ENCODE measurements at regions not wholly inside any gene's neighbourhood (a gene's known extent, or its start where the extent isn't known, plus 50 kb on each side); places are given as distances from the start of the nearest gene placed in this dataset.

DNA sequence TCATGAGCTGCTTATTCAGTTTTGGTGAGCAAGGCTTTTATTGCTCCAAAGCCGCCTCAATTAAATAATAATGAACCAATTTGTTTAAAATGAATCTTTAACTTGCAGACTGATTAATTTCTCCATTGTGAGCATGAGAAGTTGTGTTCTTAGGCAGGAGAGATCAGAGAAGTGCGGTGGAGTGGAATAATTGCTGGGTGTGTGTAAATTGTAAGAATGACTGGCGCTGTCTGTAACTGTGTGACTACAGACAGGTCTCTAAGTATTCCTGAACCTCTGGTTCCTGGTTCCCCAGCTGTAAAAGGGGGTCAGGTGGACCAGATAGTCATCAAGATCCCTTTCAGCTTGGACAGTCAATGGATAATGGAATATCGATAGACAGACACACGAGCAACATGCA, 98.0 kb upstream of the EFEMP1 start:
- no peaks in the 10 kb centered on the region for H3K79me2 ChIP-seq (ENCODE audit: insufficient read depth, low read length)
- no peaks in the 10 kb centered on the region for H4K20me1 ChIP-seq (ENCODE audit: low read depth, low read length)
- no peaks in the 10 kb centered on the region for H3K36me3 ChIP-seq (ENCODE audit: low read length)
- H3K9ac ChIP-seq (ENCODE audit: low read length): no peak overlapping the region
- TF ChIP-seq, protein P1, sequence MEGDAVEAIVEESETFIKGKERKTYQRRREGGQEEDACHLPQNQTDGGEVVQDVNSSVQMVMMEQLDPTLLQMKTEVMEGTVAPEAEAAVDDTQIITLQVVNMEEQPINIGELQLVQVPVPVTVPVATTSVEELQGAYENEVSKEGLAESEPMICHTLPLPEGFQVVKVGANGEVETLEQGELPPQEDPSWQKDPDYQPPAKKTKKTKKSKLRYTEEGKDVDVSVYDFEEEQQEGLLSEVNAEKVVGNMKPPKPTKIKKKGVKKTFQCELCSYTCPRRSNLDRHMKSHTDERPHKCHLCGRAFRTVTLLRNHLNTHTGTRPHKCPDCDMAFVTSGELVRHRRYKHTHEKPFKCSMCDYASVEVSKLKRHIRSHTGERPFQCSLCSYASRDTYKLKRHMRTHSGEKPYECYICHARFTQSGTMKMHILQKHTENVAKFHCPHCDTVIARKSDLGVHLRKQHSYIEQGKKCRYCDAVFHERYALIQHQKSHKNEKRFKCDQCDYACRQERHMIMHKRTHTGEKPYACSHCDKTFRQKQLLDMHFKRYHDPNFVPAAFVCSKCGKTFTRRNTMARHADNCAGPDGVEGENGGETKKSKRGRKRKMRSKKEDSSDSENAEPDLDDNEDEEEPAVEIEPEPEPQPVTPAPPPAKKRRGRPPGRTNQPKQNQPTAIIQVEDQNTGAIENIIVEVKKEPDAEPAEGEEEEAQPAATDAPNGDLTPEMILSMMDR (IDR thresholded peaks at IDR 0.05; ENCODE audit: insufficient read depth, low read length, poor library complexity, severe bottlenecking): no peak
- H3F3A ChIP-seq (ENCODE audit: insufficient read depth): no peaks in the 10 kb centered on the region
- H2AFZ ChIP-seq (ENCODE audit: low read depth, low read length, severe bottlenecking): no peak overlapping the region
- H3K4me2 ChIP-seq (ENCODE audit: low read depth, low read length, poor library complexity, severe bottlenecking): no peak overlapping the region
- H3K27ac ChIP-seq (ENCODE audit: low read depth, low read length): no peak overlapping the region
- H3K9me3 ChIP-seq (ENCODE audit: insufficient read depth, low read length): no peaks in the 10 kb centered on the region
- H3K4me3 ChIP-seq (ENCODE audit: insufficient read depth, low read length, poor library complexity, severe bottlenecking): no peak overlapping the region
- no peaks in the 10 kb centered on the region for H3K27me3 ChIP-seq (ENCODE audit: low read length)
- H3K9me2 ChIP-seq (replicated peaks; ENCODE audit: insufficient read depth, low read length): no peaks in the 10 kb centered on the region

DNA sequence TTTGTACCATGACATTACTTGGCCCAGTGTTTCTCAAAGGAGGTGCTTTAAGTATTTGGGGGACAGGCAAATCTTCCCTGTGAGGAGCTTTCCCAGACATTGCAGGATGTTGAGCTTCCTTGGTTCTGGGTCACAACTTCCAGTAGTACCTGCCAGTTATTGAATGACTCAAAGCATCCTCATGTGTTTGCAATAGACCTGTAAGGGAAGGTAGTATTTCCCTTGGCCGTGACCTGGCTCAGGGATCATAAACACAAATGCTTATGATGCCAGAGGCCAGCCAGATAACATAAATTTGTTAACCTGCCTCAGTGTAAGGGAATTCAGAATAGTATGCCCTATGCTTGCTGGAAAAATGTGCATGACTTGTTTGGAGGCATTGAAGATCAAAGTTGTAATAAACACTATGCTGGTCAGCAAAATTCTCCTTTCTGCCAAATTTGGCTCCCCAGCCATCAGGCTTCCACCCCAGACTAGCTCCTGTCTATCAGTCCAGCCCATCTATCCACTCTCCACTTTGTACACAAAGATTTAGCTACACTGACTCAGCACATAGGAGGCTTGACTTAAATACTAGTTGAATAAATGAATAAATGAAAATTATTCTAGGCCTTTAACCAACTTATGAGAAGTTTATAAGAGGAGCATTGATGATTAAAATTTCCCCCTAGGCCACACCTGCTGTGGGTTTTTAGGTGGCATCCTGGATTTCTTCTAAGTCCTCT, 102.0 kb upstream of the EFEMP1 start:
- Histone ChIP-seq H3K27ac (ENCODE audit: low read depth, low read length) (no peak overlapping the region), H3K4me3 (ENCODE audit: insufficient read depth, low read length, poor library complexity, severe bottlenecking) (no peak overlapping the region), H3K36me3 (ENCODE audit: low read length) (no peaks in the 10 kb centered on the region), H3F3A (ENCODE audit: insufficient read depth) (no peaks in the 10 kb centered on the region), H3K9me2 (replicated peaks; ENCODE audit: insufficient read depth, low read length) (no peaks in the 10 kb centered on the region), H4K20me1 (ENCODE audit: low read depth, low read length) (no peaks in the 10 kb centered on the region), H3K9ac (ENCODE audit: low read length) (no peak overlapping the region), H3K9me3 (ENCODE audit: insufficient read depth, low read length) (no peaks in the 10 kb centered on the region), H3K27me3 (ENCODE audit: low read length) (no peaks in the 10 kb centered on the region), H3K79me2 (ENCODE audit: insufficient read depth, low read length) (no peaks in the 10 kb centered on the region), H3K4me2 (ENCODE audit: low read depth, low read length, poor library complexity, severe bottlenecking) (no peak overlapping the region), H2AFZ (ENCODE audit: low read depth, low read length, severe bottlenecking) (no peak overlapping the region)
- no peak for TF ChIP-seq EZH2phosphoT487 (conservative IDR thresholded peaks at IDR 0.05; ENCODE audit: low read length)
- TF ChIP-seq, protein P1 (IDR thresholded peaks at IDR 0.05; ENCODE audit: insufficient read depth, low read length, poor library complexity, severe bottlenecking): no peak

DNA sequence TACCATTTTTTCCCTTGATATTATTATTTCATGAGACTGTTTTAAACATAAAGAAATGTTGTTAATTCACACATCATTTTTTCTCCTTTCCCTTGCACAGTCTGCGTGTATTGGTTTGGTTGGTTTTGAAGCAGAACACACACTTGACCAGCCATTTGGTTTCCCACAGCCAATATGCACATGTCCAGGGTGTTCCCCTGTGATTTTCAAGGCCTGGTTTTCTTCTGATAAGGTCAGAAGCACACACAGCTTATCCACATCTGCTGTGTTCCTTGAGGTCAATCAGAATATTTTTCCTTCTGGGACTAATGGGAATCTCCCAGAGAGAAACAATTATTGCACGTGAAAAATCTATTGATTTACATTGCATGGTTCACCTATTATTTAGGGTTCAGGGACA, 103.2 kb upstream of the EFEMP1 start:
- no peaks in the 10 kb centered on the region for H3K9me2 ChIP-seq (replicated peaks; ENCODE audit: insufficient read depth, low read length)
- no peak overlapping the region for H3K4me2 ChIP-seq (ENCODE audit: low read depth, low read length, poor library complexity, severe bottlenecking)
- H3K9ac ChIP-seq (ENCODE audit: low read length): no peak overlapping the region
- H2AFZ ChIP-seq (ENCODE audit: low read depth, low read length, severe bottlenecking): no peak overlapping the region
- H3K79me2 ChIP-seq (ENCODE audit: insufficient read depth, low read length): no peaks in the 10 kb centered on the region
- H3K36me3 ChIP-seq (ENCODE audit: low read length): no peaks in the 10 kb centered on the region
- no peaks in the 10 kb centered on the region for H3F3A ChIP-seq (ENCODE audit: insufficient read depth)
- H3K9me3 ChIP-seq (ENCODE audit: insufficient read depth, low read length): no peaks in the 10 kb centered on the region
- H3K27ac ChIP-seq (ENCODE audit: low read depth, low read length): no peak overlapping the region
- H3K27me3 ChIP-seq (ENCODE audit: low read length): no peaks in the 10 kb centered on the region
- TF ChIP-seq EZH2phosphoT487 (conservative IDR thresholded peaks at IDR 0.05; ENCODE audit: low read length): no peak
- TF ChIP-seq, protein P1 (IDR thresholded peaks at IDR 0.05; ENCODE audit: insufficient read depth, low read length, poor library complexity, severe bottlenecking): no peak
- H3K4me3 ChIP-seq (ENCODE audit: insufficient read depth, low read length, poor library complexity, severe bottlenecking): no peak overlapping the region
- no peaks in the 10 kb centered on the region for H4K20me1 ChIP-seq (ENCODE audit: low read depth, low read length)
